IPS DF 4.7 (cell line): ENCODE measurements at regions not wholly inside any gene's neighbourhood (a gene's known extent, or its start where the extent isn't known, plus 50 kb on each side); places are given as distances from the start of the nearest gene placed in this dataset.

Experiments
- DNase-seq: peaks from one replicate; pipeline ENCODE4 v3.0.0-alpha.2; 2013; ENCODE audit warnings: low spot score; ENCODE audit errors: extremely low read depth

DNA sequence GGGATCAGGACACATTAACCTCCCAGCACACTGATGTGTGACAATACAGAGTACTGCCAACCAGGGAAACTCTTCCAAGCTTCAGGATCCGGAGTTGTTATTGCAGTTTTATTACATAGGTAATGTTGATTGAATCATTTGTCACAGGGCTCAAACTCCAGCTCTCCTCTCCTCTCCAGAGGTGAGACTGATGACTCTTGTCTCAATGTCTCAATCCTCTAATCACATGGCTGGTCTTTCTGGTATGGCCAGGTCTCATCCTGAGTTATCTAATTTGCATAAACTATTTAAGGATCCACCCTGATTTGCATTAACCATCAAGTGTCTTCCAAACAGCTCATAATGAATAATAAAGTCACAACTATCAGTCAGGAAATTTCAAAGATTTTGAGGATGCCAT is 522.6 kb upstream of the PCDH9 start:
- no peak for DNase-seq

DNA sequence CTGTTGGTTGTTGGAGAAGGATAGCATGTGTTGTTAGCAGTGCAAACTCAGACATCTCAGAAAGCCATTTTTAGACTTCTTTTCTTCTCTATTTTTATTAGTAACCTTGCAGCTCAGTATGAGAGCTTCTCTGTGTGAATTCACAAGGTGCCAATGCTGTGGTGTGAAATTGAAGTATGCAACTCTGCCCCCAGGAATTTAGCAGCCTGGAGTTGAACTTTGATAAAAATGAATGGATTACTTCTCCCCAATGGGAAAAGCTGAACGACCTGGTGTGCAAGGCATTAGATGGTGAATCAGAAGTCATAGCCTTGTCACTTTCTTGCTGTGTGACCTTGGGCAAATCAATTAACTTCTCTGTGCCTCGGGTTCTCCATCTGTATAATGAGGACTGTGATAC is 512.3 kb upstream of the PCDH9 start:
- no peak for DNase-seq

DNA sequence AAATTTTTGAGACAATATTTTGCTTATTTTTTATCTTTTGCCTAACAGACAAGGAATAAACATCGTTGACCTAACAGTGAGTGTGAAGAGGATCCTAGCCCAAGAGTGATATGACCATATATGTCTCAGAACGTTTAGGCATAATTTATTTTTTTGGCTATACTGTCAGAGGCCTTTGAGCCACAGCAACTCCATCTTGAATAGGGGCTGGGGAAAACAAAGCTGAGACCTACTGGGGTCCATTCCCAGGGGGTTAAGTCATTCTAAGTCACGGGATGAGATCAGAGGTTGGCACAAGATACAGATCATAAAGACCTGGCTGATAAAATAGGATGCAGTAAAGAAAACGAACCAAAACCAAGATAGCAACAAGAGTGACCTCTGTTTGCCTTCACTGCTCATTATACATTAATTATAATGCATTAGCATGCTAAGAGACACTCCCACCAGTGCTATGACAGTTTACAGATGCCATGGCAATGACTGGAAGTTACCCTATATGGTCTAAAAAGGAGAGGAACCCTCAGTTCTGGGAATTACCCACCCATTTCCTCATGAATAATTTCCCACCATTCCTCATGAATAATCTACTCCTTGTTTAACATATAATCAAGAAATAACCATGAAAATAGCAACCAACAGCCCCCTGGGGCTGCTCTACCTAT is 510.9 kb upstream of the PCDH9 start:
- DNase-seq = no peak

DNA sequence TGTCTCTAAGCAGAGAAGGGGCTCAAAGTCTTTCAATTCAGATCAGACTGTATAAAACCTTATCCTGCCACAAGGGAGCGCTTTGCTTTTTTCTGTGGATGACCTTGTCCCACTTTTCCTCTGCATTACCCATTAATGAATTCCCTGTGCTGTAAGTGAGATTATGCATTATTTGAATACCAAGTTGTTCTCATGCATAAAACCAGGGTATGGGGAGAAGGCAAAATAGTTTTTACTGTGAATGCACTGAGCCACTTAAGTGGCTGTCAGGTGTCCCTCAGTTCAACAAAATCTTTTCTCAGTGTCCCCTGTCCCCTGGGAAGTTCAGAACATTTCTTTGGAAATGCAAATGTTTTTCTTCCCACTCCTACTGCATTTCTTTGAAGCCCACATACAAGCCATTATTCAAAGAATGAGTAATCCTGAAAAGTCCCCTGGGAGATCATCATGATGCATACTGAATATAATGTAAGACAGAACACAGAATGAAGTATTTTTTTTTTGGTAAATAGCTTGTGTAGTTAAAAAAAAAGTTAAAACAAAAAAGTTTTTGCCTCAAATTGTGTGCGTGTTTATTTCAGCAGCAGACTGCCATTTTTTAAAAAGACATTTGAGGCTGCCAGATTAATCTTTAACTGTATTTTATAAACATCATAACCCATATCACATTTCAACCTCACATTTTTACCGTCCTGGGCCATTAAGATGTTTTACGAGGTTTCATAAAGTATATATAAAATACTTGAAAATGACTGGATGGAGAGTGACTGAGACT is 506.7 kb upstream of the PCDH9 start:
- peak; percentile 81 for DNase-seq

DNA sequence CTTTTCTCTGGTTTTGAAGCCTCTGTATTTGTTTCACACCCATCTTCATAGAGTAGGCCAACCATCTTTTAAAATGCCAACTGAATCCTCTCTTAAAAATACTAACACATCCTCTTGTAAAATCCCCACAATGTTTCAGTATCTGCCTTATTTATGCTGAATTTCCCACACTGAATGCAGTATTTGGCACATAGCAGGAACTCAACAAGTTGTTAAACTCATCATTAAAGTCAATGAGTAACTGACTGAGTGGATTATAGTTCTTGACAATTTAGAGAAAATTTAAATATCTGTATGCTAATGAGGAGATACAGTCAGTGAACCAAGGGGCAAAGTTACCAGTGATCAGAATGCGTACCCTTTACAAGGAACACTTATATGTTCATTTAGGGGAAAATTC is 505.5 kb upstream of the PCDH9 start:
- no peak for DNase-seq

DNA sequence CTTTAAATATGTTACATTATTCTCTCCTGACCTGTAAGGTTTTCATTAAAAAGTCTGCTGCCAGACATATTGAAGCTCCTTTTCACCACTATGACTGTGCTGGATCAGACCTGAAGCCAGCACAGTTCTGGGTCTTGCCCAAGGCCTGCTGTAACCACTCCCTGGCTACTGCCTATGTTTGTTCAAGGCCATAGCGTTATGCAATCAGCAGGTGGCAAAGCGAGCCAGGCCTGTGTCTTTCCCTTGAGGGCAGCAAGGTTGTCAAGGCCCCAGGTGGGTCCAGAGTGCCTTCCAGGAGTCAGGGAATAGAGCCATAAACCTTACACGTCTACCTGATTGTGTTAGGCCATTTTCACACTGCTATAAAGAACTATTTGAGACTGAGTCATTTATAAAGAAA is 496.8 kb upstream of the PCDH9 start:
- DNase-seq = no peak

DNA sequence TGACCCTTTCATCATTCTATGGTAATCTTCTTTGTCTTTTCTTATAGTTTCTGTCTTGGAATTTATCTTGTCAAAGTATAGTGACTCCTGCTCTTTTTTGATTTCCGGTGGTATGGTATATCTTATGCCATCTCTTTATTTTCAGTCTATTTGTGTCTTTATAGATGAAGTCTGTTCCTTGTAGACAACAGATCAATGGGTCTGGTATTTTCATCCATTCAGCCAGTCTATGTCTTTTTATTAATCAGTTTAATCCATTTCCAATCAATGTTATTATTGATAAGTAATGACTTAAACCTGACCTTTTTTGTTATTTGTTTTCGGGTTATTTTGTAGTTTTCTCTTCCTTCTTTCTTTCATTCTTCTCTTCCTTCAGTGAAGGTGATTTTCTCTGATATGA is 495.9 kb upstream of the PCDH9 start:
- no peak for DNase-seq

DNA sequence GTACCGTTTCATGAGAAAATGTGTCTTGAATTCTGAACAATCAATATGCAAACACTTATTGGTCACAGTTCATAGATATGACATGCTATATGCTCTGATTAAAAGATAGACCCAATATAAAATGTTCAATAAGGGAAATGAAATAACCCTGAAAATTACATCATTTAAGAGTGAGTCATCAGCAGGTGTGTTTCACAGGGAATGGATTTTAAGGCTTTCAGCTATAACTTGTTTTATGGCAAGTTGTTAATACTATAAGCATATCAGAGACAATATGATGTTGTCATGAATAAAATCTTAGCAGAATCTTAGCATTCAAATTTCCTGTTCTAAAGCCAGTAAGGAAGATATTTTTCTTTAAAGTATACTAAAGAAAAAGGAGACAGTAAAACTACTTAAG is 483.4 kb upstream of the PCDH9 start:
- DNase-seq = no peak

DNA sequence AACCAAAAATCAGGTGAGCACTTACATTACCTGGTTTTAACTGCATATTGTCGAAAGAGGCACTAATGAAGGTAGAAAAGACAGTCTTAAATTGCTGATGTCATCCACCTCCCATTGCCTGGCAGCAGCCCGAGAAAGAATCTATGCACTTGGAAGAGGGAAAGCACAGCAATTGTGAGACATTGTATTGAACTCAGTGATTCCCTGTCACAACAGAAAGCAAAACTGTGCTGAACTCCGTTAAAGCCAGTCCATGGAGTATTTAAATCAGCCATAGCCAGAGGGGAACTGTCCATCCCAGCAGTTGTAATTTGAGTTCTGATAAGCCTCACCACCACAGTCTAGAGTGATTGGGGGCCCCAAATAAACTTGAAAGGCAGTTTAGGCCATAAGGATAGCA is 466.6 kb upstream of the PCDH9 start:
- no peak for DNase-seq

DNA sequence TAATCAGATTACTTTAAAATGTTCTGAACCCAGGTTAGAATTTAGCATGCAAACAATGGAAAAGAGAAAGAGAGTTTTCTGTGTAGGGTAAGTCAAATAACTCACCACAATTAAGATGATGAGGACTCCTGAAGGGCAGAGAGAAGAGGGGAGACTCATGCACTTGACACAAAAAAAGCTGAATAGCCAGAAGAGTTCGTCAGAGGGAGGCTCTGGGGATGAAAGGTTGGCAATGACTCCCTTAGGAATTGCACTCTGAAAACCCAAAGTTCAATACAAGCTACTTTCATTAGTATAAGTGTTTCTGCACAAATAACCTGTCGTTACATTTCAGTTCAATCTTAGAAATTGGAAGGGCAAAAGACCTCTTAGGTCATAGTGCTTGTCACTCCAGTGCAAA is 434.4 kb upstream of the PCDH9 start:
- DNase-seq = no peak

DNA sequence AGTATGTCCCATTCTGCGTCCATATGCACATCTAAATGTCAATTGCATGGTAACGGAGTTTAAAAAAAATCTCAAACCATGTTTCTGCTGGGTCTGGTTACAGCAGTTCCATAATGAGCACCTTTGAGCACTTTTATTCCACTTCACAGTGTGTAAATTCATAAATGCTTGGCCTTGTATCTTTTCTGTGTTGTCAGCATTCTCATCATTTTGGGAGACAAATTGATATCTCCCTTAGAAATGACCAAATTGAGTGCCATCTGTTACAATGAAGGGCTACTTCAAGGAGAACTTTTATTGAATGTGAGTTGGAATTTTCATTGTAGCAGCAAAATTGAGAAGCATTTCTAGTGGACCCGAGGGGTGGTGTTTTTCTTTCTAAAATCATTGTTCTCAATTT is 432.9 kb upstream of the PCDH9 start:
- DNase-seq = no peak

DNA sequence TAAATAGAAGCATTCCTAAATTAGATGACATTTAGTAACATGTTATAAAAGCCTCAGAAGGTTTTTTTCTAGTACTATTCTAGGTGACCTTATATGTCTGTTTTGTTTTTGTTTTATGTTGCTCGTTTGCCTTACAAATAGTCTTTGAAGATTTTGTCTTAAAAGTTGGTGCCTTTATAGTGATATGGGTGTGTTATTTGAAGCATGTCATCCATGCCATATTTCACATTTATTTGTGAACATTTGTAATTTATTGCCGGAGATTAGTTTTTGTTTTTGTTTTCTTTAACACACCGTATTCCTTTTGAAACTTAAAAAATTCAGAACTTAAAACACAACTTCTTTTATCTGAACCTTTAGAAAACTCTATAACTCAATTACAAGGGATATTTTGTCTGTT is 422.8 kb upstream of the PCDH9 start:
- no peak for DNase-seq

DNA sequence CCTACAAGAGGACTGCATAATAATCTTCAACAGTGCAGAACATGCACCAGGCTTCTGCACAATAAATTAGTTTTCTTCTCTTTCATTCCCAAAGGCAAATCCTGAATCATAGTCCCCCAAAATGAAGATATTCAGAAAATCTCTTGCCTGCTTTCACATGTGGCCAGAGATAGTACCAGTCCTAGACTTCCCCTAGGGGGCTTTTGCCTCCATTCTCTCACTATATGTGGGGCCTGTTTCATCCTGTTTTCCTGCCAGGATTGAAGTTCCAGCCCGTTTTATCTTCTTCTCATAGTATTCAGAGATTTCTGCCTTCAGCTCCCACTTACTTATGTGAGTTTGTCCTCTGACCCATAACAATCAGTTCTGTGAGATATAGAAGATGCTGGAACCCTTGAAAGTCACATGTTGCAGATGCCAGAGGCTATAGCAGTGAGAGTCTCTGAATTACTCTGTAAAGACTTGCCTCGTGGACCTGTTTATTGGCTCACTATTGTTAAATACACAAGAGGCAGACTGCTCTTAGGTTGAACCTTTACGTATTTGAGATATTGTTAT is 421.9 kb upstream of the PCDH9 start:
- no peak for DNase-seq

DNA sequence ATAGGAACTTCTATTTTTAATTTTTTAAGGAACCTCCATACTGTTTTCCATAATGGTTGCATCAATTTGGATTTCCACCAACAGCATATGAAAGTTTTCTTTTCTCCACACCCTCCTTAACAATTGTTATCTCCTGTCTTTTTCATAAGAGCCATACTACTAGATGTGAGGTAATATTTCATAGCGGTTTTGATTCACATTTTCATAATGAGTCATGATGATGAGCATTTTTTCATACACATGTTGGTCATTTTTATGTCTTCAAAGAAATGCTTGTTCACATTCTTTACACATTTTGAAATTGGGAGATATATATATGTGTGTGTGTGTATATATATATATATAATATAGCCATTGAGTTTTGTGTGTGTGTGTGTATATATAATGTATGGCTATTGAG is 420.3 kb upstream of the PCDH9 start:
- no peak for DNase-seq

DNA sequence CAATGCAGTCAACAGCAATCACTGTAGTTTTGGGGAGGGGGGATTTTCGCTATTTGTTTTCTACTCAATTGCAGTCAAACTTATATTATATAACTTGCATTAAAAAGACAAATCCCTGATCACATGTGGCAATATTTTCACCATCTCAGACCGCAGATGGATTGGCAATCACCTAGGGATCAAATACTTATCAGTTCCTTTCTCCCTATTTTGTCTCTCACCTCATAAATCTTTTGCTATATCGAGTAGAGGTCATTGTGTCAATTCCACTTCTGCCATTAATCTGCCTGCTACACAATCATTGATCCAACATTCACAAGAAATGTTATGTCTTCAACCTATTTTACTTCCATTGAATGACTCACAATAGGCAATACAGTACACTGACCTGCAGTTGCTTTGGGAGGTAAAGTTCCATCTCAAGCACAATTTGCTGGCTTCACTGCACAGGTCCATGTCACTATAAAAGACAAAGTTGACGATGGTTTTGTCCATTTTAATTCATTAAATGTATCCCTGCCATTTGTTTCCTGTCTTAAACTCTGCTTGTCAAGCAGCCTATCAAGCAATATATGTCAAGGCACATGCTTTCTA is 415.8 kb upstream of the PCDH9 start:
- no peak for DNase-seq

DNA sequence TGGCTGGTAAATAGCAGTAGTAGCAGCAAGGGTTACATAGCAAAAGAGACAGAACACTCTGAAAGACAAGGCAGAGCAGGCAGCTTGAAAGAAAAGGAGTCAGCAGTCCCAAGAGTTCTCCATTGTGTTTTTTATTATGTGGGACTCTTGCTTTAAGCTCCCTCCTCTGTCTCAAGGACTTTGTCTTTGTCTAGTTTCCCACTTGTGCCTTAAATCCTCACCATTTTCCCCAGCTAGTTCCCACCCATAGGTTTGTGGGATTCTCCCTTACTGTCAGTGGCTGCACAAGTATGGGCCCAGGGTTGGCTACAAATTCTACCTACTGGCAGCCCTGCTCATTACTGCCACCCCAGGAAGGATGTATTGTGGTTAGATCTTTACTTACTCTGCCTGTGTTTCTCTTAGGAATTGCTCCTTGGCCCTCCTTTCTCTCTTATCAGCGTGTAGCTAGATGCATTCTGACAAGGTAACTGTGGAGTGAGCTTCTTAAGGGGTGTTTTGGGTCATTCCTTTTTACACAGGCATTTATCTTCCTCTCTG is 413.4 kb upstream of the PCDH9 start:
- peak; percentile 7 for DNase-seq

DNA sequence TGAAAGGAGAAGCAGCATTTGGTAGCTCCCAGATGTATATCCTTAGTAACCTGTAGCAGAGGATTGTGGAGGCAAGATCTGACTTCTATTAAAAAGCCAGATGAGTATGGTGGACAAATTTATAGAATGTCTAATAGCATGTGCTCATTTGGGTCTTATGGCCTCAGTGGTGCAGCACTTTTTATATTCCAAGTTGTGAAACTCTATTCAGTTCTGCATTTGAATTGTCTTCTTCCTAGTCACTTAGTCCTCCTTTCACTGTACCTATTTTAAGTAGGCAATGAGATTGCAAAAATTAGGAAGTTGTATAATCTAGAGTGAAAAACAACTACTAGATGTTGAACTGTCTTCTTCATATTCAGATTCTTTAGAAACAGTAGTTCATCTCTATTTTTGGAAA is 412.5 kb upstream of the PCDH9 start:
- no peak for DNase-seq

DNA sequence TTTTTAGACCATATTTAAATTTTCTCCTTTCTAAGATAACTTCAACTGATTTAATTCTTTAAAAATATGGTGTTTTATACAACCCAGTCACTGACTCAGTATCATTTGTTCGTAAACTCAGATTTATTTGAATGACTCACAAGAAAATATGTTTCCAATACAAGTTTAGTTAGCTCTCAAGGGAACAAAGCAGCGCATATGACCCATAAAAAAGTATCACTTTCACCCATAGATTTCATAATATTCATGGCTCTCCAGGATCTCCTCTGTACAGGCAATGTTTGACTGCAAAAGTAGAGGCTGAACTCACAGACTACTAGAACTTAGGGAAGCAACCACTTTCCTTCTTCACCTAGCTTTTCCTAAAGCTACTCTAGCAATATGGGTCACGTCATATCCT is 405.6 kb upstream of the PCDH9 start:
- DNase-seq = no peak

DNA sequence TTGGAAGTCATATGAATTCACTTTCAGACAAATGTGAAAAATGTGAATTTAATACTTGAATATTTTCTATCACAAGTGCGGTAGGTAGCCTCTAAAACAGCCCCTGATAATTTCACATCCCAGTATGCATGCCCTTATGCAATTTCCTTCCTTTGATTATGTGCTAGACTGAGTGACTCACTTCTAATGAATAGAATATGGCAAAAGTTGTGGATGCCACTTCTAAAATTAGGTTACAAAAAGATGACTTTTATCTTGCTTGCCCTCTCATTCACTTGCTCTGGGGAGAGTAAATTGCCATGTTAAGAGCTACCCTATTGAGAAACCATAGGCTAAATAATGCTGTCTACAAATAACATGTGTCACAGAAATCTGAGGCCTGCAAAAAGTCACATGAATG is 402.5 kb upstream of the PCDH9 start:
- DNase-seq = no peak

DNA sequence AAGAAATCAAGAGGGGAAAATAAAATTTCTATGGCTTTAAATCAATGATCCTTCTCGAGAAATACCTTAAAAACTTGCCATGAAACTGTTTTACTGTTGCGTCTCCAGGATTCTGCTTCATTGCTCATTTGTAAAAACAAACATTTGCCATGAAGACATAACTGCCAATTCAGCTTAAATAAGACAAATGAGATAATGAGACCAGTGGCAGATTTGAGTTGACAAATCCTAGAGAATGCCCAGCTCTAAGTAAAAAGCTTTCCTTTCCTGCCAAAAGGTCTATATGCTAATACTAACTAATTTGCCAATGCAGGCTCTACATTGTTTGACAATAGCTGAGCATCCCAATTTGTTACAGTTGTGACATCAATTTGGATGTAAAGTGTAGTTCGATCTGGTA is 400.5 kb upstream of the PCDH9 start:
- DNase-seq = no peak

DNA sequence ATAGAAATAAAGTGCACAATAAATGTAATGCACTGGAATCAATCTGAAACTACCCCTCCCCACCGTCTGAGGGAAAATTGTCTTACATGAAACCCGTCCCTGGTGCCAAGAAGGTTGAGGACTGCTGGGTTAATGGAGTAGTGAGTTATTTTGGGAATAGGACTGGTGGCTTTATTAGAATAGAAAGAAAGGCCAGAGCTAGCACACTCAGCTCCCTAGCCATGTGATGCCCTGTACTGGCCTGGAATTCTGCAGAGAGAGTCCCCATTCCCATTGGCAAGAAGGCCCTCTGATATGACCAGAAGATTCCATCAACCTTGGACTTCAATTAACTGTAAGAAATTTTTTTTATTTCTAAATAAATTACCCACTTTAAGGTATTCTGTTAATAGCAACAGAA is 393.5 kb upstream of the PCDH9 start:
- DNase-seq = no peak

DNA sequence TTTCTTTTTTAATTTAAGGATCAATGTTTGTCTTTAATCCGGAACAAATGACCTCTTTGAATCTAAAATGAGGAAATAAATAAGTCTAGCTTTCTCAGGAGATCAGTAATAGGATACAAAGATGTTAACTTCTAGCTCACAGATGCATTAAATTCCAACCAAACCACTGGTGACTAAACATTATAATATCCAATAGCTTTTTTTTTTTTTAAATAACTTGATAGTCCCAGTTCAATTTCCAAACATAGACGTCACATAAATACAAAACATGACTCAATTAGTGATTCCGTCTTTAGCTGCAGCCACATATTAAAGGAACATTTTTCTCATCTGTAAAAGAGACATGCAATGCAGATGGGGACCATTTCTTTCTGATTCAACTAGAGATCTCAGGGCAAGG is 390.5 kb upstream of the PCDH9 start:
- DNase-seq = no peak
